GM21786 (cell line): ENCODE measurements at regions not wholly inside any gene's neighbourhood (a gene's known extent, or its start where the extent isn't known, plus 50 kb on each side); places are given as distances from the start of the nearest gene placed in this dataset.

Source experiments
- ATAC-seq: cut with Tn5 transposase; IDR thresholded peaks from one replicate; pipeline ENCODE4 v1.9.1; 2021; ENCODE audit not compliant: unreplicated experiment

DNA sequence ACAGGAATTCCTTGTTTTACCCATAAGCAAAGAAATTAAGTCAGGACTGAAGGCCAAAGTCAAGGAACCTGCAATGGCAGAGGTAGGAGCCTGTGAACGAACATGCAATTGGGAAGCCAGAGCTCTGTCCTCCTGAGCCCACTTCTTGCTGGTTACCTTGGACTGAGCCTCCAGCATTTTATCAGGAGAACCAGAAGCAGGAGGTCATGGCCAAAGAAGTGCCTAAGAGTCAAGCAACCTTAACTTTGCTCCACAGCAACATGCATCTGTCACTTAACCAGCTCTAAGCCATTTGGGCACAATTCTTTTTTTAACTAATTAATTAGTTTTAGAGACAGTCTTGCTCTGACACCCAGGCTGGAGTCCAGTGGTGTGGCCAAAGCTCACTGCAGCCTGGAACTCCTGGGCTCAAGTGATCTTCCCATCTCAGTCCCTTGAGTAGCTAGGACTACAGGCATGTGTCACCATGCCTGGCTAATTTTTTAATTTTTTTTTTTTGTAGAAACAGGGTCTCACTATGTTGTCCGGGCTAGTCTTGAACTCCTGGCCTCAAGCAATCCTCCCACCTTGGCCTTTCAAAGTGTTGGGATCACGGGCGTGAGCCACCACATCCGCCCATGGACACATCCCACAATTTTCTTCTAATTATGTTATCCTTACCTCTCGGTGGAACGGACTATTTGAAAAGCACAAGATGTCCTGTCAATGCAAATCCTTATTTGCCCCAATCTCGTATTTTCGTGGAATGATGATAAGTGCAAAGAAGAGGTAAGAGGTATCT, 334.2 kb downstream of the CD83 start:
- ATAC-seq: no peak

DNA sequence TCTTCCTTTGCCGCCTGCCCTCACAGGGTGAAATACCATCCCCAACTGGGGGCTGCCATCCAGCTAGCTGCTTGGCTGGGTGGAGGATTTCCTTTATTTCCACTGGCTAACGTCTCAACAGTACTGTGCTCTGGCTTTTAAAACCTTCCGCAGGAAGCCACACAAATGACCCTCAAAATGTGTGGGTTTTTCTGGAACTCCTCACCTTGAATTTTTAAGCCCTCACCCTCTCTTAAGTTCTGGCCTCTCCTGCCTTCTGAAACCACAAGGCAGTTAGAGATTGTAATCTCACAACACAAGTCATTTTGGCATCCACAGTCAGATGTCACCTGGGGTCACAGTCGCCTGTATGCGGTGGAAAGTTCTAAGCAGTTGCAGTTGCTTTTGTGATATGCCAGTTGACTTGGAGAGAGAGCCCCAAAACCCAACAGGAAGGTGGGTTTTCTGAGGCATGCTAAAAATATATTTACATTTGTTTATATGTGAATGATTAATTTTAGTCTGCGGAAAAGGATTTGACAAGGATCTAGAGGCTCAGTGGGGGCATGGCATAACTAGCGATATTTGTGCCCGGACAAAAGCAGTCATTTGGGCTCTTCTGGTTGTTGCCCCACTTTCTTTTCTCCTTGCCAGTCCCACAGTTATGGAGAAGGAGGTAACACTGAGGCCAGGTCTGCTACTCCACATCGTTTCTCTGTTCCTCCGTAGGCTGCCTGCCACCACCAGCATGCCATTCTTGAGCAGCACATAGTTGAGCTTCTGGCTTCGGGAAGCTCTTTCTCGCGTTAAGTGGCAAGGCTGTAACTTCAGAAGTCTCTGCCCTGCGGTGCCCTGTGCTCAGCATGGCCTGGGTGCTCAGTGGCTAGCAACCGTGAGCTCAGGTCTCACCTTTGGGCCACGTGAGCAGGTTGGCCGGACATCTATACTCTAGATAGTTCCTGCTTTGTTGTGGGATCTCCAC, 335.3 kb downstream of the CD83 start:
- ATAC-seq: no peak

DNA sequence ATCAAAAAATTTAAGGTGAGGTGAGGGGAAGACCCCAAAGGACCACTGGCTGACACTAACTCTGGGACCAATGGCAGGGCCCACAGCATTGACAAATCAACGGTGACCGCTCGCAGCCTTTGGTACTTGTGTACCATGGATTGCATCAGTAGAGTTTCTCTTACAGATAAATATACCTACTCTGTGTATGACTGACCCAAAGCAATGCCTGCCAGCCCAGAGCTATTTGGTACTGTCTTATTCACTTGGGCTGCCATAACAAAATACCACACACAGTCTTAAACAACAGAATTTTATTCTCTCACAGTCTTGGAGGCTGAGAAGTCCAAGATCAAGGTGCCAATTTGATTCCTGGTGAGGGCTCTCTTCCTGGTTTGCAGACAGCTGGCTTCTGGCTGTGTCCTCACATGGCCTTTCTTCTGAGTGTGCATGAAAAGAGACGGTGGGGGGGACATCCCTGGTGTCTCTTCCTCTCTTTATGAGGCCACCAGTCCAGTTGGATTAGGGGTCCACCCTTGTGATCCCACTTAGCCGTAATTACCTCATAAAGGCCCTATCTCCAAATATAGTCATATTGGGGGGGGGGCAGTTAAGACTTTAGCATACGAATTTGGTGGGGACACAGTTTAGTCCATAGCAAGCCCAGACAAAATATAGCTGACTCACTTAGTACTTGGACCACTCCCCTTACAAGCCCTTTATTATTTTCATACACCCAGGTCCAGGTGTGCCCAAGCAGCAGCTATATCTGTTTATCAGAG, 336.3 kb downstream of the CD83 start:
- ATAC-seq: no peak

DNA sequence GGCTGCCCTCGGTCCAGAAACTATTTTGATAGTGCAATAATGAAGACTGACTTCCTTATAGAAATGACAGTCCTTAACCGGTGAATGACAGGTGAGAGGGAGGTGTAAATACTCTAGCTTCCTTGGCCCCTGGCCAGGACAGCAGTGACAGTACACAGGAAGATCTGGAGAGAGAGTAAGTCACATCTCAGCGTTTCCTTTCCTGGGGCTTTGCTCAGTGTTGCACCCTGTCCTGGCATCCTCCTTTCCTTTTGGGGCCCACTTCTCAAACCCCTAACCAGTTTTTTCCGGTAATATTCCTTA, 336.9 kb downstream of the CD83 start:
- no peak for ATAC-seq

DNA sequence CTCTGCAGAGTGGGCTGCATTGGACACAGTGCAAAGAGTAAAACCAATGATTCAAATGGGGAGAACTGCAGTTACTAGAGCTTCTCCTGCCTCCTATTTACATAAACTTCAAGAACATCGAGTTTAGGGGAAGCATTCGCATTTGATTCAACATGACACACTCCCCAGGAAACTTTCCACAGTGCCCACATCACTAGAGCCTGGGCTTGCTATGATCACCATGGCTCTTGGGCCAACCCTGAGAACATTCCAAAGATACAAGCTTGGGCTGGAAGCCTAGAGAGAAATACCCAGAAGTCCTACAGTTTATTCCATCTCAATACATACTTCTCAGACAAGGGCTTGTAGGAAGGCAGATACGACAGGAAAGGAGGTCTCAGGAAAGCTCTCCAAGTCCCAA, 337.9 kb downstream of the CD83 start:
- ATAC-seq: no peak

DNA sequence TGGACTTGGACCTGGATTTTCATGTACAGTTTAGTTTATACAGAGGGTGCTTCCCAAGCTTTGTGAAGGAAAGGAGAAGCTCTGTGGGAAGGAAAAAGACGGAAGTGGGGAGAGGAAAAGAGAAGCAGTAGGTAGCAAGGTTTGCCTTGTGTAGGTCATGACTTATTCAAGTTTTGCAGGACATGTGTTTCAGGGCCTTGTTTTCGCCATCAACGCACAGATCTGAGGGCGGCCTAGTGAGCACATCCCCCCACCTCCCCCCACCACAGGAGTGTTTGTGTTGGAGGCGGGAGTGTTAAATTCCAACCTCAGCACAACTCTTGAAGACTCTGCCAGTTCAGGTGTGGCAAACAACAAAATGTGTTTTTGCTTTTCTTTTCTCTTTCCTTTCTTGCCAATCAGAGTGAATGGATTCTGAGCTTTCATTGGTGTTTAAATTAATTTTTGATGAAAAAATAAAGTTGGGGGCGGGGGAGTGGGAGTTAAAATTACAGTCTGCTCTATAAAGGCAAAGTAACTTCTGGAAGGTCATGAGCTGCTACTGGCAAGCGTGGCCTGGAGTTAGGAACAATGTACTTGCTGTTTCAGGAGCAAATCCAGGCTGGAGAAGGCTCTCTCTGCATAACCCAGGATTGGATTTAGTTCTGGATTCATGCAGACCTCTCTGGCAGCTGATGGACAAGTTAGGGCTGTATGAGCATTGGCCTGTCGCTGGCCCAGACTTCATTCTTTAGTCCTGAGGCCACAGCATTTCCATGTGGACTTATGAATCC, 338.5 kb downstream of the CD83 start:
- ATAC-seq: no peak

DNA sequence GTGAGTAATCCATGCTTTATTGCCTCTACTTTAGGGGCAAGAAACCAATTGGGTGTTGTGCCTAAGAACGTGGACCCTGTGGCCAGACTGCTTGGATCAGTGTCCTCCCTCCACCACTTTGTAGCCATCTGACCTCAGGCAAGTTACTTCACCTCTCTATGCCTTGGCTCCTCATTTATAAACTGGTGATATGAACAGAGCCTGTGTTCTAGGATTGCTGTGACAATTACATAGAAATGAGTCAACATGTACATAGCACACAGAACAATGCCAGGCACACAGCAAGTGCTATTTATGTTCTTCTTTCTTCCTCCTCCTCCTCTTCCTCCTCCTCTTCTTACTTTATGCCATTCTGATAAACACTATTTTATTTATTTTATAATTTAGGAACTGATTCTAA, 339.4 kb downstream of the CD83 start:
- no peak for ATAC-seq

DNA sequence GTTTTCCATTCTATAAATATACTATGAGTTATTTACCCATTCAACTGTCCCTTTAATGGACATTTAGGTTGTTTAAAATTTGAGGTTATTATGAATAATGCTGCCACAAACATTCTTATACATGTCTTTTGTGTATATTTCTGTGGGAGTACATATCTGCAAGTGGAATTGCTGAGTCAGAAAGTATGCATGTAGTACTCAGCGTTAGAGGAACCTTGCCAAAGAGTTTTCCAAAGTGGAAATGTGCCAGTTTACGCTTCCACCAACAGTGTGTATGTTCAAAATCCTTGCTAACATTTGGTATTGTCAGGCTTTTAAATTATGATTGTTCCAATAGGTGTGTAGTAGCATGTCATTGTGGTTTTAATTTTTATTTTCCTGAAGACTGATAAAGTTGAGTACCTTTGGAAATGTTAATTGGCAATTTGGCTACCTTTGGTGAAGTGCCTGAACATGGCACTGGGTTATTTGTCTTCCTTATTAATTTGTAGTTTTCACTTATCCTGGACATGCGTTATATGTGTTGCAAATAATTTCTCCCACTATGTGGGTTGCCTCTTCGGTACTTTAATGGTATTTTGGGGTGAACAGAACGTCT, 341.2 kb downstream of the CD83 start:
- ATAC-seq: no peak

DNA sequence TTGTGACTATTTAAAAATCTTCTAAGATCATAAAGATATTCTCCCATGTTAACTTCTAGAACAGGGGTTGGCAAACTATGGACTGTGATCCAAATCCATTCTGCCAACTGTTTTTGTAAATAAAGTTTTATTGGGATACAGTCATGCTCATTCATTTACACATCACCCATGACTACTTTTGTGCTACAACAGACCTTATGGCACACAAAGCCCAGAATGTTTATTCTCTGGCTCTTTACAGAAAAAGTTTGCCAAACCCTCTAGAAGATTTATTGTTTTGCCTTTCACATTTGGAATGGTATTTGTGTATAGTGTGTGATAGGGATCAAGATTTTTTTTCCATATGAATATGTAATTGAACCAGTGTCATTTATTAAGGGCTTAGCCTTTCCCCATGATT, 341.7 kb downstream of the CD83 start:
- no peak for ATAC-seq

DNA sequence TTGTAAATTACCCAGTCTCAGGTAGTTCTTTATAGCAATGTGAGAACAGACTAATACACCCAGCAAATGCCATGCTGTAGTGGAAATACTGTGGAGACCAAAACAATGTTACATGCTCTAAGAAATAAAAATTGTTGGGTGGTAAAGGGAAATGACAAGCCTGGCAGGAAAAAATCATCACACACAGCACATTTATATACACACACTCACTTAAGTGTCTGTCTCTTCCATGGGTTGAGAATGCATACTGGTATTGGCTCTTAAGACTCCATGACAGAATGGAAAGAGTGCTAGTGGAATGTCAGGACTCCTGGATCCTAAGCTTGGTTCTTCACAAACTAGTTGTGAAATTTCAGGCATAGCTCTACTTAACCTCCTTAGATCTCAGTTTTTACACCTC, 343.0 kb downstream of the CD83 start:
- no peak for ATAC-seq

DNA sequence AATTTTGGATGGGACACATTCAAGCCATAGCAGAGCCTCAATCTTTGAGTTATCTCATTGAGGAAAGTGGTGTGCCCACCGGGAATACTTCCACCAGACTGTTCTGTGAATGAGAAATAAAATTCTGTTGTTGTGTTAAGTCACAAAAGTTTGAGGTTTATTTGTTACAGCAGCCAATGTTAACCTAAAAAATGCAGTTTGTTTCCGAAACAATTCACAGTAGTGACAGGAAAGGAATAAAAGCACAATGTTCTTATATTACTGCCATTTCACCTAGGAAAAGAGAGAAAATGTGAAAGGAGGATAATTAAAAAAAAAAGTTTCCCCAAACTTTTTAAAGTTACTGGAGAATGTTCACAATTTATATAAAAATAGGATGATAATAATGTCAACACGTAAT, 344.6 kb downstream of the CD83 start:
- no peak for ATAC-seq

DNA sequence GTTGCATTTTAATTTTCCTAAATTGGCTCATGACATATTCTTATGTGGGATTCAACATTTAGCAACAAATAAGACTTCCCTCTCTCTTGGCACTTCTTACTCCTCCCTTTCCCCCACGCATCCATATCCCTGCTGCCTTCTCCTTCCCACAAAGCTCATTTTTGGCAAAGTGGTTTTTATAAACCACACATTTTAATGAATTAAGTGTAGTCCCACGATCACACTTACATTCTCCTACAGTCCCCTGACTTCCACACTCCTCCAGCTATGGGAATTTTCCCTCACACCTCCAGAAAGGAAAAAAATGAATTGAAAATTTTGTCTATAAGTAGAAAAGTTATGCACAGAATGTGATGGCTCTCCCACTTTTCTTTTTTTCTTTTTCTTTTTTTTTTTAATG, 345.0 kb downstream of the CD83 start:
- no peak for ATAC-seq

DNA sequence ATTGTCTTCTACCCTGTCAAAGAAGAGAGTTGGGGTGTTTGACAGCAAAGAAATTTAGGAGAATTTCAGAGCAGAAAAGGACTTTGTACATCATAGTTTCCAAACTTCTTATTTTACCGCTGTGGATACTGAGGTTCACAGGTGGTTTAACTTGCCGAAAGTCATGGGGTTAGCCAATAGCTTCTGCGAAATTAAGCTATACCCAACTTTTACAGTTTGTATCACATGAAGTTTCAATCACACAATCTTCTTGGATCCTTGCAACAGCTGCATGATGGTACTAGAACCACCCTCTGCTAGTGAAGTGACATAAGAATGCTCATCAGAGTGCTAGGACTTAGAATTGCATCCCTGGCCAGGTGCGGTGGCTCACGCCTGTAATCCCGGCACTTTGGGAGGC, 345.5 kb downstream of the CD83 start:
- no peak for ATAC-seq

DNA sequence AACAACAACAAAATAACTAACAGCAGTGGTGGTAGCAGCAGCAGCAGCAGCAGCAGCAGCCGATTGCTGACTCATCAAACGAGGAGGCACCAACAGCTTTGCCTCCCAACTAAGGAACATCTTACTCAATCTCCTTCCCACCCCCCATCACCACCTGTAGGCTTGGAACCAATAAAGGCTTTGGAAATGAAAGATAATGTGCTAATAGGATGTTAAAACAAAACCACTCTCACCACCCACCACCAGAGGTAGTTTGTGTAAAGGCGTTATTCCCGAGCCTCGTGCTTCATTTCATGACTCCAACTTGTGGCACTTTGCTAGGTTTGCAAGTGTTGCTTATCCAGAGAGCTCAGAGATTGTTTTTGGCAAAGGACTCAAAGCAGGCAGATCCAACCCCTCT, 346.5 kb downstream of the CD83 start:
- no peak for ATAC-seq

DNA sequence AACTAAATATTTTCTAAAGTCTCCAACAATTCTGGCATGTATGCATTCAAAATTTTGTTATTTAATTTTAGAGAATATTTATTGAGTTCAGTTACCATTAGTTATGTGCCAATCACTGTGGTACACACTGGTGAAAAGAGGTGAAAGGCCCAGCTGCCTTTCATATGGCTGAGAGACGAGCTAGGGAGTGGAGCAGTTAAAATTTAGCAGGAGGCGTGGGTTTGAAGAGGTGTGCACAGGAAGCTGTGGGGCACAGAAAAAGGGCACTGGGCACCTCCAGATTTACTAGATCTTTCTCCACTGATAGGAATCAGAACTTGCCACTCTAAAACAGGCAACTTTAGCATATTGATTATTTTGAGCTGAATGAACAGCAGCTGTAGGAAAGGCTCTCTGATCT, 347.1 kb downstream of the CD83 start:
- no peak for ATAC-seq

DNA sequence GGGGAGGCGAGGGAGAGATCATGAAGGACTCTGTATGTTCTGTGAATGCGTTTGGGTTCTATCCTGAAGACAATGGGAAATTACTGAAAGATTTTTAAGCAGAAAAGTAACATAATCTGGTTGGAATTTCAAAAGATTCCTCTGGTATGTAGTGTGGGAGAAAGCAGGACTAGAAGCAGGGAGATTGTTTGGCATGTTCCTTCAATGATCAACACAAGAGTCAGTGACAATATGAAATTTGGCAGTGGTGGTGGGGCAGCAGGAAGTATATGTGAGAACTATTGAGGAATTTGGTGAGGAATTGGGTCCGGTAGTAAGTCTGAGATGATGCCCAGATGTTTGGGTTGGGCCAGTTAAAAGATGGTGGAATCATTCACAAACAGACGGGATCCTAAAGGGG, 348.7 kb downstream of the CD83 start:
- no peak for ATAC-seq

DNA sequence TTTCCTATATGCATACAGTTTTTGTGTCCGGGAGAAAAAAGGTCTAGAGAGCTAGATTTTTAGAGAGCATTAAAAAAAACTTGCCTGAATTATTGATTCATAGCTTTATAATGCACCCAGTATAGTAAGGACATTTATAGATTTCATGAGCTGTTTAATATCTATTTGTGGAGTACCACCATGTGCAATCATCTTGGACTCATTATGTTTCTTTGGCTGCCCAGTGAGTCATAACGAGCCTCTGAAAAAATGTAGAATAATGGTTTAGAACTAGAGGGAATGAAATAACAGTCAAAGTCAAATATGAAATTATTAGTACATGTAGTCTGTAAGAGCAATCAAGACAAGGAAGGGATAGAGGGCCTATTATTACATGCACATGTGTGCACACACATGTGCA, 350.0 kb downstream of the CD83 start:
- ATAC-seq: no peak

DNA sequence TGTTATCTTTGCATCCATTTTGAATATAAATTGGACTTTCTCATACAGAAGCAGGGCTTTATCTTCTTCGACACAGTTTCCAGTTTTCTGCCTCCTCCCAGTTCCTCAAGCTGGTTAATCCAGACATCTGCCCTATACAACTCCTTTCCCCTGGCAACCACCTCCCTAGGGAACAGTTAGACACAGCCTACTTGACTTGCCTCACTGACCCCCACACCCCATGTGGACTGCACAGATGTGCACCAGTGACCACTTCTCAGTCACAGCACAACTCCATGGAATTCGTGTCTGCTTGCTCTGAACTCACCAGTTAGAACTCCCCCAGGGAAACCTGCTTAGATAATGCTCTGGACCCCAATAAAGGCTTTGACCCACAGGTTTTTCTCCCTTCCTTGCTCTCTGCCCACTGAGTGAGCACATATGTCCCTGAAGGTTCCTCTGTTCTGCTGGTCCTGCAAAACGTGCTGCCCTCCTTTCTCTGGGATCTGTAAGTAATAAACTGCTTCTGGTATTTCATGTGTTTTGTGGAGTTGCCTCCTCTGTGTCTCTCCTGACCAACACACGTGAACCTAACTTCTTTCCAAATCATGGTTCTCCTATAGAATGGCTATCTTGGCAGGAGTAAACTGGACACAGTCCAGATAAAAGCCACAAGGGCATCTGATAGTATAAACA, 351.2 kb downstream of the CD83 start:
- ATAC-seq: no peak

DNA sequence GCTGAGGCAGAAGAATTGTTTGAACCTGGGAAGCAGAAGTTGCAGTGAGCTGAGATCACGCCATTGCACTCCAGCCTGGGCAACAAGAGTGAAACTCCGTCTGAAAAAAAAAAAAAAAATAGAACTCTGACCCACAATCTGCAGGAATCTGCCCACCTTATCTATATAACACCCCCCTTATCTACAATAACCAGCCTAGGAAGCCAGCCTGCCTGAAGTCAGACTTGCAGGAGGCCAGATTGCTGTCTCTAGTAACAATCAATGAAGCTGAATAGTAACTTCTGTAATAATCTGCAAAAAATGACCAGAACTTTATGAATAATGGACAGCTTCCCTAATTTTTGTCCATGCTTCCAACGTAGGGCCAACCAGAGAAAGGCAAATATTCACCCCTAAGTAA, 352.5 kb downstream of the CD83 start:
- no peak for ATAC-seq

DNA sequence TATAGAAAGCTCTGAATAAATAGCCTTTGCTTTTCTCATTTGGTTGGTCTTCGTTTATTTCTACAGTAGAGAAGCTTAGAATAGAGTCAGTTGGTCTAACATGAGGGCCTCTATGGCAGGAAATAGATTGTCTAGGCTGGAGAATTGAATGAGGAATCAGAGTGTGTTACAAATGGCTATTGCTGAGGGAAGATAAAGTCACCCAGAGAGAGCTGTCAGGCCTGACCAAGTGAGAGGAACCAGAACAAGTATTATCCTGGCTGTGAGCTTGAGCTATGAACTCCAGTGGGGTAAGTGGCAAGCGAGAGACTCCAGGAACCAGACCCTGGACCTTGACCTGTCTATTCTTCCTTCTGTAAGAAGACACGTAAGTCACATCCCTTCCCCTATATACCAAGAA, 353.1 kb downstream of the CD83 start:
- ATAC-seq: no peak
